Hematopoietic multipotent progenitor cell treated with erythropoietin and hydrocortisone succinate and interleukin-3 and kit ligand, for 4 days (in vitro differentiated cells): ENCODE measurements at regions not wholly inside any gene's neighbourhood (a gene's known extent, or its start where the extent isn't known, plus 50 kb on each side); places are given as distances from the start of the nearest gene placed in this dataset.
"Not testable (repeated sequence)": the region's sequence is repeated elsewhere in the genome, so short reads cannot be mapped to it uniquely, and the experiment has no call there.

Experiments used
- DNase-seq: peaks from one replicate; pipeline ENCODE4 v3.0.0-alpha.2; 2015

DNA sequence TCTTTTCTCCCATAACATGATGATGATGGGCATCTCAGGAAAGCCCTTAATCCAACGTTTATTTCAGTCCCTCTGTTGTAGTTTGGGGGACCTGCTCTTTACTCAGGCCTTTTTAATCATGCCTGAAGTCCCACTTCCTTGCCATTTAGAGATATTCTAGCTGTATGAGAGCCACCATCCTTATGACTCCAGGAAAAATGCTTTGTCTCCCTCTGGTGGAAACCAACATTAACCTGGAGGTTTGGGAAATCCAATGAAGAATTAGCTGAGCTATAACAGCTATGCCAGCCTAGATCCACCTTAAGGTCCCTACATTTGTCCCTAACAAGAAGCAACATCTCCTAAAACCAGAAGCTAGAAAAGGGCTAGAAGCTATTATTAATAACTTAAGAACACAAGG, 1399.1 kb downstream of the LRFN5 start:
- peak; percentile 10 for DNase-seq

GRCh38 chr14:43003845-43004244, 1397.2 kb downstream of the LRFN5 start:
- DNase-seq = peak; percentile 6

- peak; percentile 2 for DNase-seq
These were observed 1395.1 kb downstream of the LRFN5 start for GRCh38 chr14:43001731-43002130.

DNA sequence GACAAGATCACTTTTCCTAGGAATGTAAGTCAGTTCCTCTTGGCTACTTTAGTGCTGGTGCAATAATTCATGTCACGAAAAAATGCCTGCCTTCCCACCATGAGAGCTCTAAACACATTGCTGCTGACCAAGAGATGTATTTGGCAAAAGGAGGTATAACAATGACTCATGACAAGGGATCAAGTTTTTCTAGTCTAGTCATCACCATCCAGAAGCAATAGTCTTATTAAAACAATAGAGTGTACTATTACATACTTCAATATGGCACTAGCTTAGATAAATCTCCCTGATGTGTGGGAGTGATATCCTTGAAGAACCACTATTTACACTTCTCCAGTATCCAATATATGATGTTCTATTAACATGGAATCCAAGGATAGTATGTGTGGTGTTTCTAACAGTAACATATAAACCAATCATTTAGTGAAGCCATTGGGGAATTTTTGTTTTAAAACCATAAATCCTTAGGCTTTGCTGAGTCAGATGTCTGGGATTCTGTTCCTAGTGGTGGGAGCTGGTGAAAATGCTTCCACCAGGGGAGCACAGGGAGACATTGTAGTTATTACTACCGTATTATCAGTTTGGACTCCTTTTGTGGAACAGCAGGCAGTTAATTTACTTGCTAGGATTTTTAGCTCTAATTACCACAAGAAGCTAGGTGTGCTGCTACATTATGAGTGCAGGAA, 1387.5 kb downstream of the LRFN5 start:
- DNase-seq = no peak

DNA sequence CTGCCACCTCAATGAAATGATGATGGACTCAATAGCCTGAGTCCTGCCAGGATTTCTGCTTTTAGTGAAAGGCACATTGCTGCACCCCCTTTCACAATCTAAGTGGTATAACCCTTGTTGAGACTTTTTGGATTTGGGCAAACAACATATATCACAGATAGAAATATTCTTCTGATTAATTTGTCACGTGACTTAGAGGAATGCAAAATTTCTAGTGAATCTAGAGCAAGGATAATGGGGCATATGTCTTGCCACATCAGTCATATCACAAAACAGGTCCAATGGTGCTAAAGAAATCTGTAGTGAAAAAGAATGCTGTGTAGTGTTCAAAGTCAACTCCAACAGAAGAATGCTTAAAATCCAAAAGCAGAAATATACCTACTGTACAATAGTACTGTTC, 1386.3 kb downstream of the LRFN5 start:
- DNase-seq = no peak

DNA sequence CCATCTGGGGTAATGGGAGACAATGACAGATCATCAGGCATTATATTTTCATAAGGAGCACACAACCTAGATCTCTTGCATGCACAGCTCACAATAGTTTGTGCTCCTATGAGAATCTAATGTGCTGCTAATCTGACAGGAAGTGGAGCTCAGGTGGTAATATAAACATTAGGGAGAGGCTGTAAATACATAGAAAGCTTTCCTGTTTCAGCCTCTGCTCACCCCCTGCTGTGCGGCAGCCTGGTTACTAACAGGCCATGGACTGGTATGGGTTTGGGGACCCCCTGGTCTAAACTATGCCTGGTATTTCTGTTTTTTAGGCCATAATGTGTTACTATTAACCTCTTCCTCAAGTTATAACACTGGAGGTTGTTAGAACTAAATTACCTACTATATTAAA, 1373.7 kb downstream of the LRFN5 start:
- DNase-seq = no peak

- not testable (repeated sequence) for DNase-seq
These were observed 1366.5 kb downstream of the LRFN5 start for GRCh38 chr14:42973171-42973570.

- DNase-seq = no peak
These were observed 1358.8 kb downstream of the LRFN5 start for GRCh38 chr14:42965512-42965911.

- DNase-seq = no peak
These were observed 1354.8 kb downstream of the LRFN5 start for GRCh38 chr14:42961509-42961908.

DNA sequence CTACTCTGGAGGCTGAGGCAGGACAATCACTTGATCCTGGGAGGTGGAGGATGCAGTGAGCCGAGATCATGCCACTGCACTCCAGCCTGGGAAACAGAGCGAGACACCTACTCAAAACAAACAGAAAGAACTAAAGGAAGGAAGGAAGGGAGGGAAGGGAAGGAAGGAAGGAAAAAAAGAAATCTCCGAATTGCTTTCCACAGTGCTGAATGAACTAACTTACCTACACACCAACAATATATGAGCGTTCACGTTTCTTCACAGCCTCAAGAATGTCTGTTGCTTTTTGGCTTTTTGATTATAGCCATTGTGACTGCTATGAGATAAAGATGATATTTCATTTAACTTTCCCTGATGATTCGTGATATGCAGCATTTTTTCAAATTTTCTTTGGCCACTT, 1343.7 kb downstream of the LRFN5 start:
- no peak for DNase-seq

DNA sequence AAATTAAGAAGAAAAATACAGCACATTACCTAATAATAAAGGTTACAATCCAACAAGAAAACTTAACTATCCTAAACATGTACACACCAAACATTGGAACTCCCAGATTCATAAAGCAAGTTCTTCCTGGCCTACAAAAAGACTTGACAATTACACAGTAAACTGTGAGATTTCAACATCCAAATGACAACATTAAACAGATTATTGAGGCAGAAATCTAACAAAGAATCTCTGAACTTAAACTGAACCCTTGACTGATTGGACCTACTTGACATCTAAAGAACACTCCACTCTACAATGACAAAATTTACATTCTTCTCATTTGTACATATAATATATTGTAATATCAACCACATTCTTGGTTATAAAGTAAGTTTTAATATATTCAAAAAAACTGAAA, 1341.3 kb downstream of the LRFN5 start:
- no peak for DNase-seq

DNA sequence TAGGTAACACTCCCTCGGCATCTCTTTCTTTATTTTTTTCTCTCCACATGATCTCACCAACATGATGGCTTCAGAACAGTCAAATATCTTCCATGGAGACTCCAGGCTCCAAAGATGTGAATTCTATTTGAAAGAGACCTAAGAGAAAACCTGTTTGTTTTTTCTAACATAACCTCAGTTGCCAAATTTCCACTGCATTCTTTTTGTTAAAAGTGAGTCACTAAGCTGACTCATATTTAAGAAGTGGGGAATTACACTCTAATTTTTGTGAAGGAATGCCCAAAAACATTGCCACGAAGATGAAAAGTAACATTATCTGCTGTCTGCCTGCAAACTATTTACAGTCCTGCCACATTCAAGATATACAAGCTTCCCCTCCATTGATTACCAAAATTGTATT, 1337.6 kb downstream of the LRFN5 start:
- no peak for DNase-seq

DNA sequence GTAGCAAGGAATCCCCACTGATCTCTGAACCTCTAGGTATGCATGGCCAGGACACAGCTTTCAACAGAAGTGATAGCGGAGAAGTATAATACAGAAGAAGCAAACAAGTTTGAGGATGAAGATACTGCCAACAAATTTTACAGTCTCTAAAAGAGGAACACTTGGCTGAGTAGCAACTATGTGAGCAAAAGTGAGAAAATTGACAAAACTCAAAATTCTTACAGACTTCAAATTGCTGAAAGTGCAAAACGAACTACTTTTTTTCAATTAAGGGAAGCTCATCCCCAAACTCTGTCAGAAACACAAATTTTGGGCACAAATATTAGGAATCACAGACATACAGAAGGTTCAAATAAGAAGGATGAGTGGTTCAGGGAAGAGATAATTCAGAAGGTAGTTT, 1324.6 kb downstream of the LRFN5 start:
- DNase-seq = no peak

DNA sequence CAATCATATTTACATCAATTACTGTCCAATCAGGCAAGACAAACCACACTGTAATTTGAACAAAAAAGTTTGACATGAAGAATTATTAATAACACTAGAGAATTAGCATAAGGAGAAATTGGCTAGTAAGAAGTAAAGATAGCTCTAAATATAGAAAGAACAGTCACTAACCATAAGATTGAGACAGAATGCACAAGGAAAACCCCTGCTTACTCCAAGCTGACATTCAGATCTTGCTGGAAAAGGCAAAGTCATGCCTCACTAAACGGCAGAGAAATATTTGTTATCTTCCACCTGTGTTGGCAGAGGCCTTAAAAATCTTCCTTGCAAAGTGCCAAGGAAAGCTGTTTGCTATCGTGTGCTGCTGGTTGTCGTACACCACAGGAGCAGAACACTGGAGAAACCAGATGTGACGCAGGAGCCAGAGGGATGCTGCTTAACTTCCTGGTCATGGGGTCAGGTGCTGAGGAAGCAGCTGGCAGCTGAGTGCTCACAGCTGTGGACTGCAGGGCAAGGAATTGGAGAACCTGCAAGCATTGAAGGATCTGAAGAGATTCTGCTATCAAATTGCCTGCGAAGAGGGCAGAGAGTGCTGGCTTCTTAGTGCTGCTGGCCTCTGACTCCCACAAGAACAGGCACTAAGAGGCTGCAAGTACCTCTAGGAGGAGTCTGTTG, 1323.3 kb downstream of the LRFN5 start:
- peak; percentile 65 for DNase-seq

- DNase-seq = no peak
These were observed 1320.6 kb downstream of the LRFN5 start for GRCh38 chr14:42927313-42927712.

DNA sequence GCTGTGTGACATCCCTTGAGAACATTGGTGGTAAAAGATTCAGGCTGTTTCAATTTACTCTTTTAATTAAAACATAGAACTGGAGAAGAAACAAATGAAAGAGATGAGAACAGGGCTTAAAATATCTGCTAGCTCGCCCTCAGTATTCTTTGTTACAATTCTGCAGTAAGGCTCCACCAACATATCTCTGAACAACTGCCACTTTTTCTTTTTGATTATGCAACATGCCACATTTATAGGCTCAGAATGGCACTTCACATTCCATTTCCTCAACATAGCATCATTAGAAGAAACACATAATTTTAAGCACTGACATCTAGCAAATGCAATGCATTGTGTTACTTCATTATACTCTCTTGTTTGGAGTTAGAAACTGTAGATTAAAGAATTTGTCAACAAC, 1315.2 kb downstream of the LRFN5 start:
- DNase-seq = no peak

GRCh38 chr14:42918615-42919014, 1311.9 kb downstream of the LRFN5 start:
- DNase-seq = no peak

DNA sequence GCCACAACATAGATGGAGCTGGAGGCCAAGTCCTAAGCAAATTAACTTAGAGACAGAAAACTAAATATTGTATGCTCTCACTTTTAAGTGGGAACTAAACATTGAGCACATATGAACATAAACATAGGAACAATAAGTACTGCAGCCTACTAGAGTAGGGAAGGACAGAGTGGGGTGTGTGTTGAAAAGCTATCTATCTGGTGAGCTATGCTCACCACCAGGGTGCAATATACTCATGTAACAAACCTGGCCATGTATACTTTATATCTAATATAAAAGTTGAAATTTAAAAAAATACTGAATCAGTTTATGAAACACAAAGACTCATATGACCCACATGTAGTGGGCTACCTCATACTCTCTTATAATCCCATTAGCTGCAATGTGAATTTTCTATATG, 1305.0 kb downstream of the LRFN5 start:
- peak; percentile 18 for DNase-seq

DNA sequence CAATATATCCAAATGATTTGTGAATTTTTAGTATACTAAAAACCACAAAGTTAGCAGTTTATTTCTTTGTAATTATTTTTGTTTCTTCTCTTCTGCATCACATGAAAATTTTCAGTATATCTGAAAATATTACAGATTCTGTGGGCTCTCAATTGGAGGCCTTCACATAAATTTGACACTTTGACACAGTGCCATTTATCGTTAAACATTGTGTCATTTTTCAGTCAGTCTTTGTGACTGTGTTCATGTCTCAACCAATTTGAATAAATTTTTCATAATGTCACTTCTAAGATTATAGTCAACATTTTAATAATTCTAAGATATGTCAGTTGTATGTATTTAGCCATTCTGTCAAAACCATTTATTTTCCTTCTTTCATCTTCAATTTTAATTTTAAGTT, 1303.0 kb downstream of the LRFN5 start:
- DNase-seq = no peak

DNA sequence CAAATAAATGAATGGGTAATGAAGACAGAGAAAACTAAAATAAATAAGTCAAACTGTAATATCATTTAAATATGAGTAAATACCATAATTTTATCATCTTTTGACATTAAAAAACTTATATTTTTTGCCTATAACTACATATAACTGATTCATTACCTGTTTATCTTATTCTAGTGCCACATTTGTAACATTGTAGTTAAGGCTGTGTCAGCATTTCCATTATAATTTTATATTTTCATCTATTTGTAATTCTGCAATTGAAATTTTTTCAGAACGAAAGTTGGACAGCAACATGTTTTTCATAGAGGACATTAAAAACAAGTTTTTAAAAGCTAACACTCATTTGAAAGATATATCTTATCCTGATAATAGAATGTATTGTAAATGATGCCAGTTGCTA, 1286.5 kb downstream of the LRFN5 start:
- DNase-seq = no peak

DNA sequence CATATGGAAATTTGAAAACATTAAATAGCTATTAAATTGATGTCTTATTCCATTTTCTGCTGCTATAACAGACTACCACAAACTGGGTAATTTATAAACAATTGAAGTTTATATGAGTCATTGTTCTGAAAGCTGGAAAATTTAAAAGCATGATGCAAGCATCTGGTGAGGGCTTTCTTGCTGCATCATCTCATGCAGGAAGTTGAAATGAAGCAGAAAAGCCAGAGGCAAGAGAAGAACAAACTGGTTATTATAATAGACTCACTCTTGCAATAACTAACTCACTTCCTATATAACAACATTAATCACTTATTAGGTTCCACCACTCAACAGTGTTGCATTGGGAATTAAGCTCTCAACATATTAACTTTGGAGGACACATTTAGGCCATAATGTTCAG, 1277.4 kb downstream of the LRFN5 start:
- peak; percentile 77 for DNase-seq

DNA sequence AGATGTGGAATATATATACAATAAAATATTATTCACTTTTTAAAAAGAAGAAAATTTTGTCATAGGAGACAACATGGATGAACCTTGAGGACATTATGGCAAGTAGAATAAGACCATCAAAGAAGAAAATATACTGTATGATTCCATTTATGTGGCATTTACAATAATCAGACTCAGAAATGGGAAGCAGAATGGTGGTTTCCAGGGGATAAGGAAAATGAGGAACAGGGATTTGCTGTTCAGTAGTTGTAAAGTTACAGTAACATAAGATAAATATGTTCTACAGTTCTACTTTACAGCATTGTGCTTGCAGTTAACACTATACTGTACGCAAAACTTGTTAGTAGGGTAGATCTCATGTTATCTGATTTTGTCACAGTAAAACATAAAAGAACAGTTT, 1271.0 kb downstream of the LRFN5 start:
- no peak for DNase-seq

GRCh38 chr14:42872786-42873185, 1266.1 kb downstream of the LRFN5 start:
- DNase-seq = no peak

- no peak for DNase-seq
These were observed 1263.0 kb downstream of the LRFN5 start for GRCh38 chr14:42869681-42870080.

GRCh38 chr14:42862114-42862513, 1255.4 kb downstream of the LRFN5 start:
- DNase-seq = no peak
